Tibial nerve (tissue), 4 donors: ENCODE measurements at regions not wholly inside any gene's neighbourhood (a gene's known extent, or its start where the extent isn't known, plus 50 kb on each side); places are given as distances from the start of the nearest gene placed in this dataset.

Experiments
- DNase-seq, 2 donors: peaks; one replicate each; pipeline ENCODE4 v3.0.0-alpha.2; 2019; ENCODE audit warnings: low spot score in 2 of 2
- H3K27ac ChIP-seq, 4 donors: fragments of 200-600 bp; sonication (generic) in 3 of 4; one replicate each; pipeline ENCODE4 v1.5.1; 2017 to 2019; ENCODE audit warnings: mild to moderate bottlenecking in 1 of 4
- H3K27me3 ChIP-seq, 2 donors: fragments of 200-600 bp; sonication (generic) in 1 of 2; one replicate each; pipeline versions ENCODE4 v1.5.1 to v1.6.0; 2017 to 2019
- H3K36me3 ChIP-seq, 3 donors: fragments of 200-600 bp; sonication (generic); one replicate each; pipeline ENCODE4 v1.5.1; 2018 to 2019
- H3K4me1 ChIP-seq, 4 donors: fragments of 200-600 bp; sonication (generic) in 3 of 4; one replicate each; pipeline ENCODE4 v1.5.1; 2017 to 2019
- H3K4me3 ChIP-seq, 4 donors: fragments of 200-600 bp; sonication (generic) in 3 of 4; one replicate each; pipeline ENCODE4 v1.5.1; 2017 to 2019; ENCODE audit warnings: mild to moderate bottlenecking in 1 of 4, moderate library complexity in 1 of 4
- H3K9me3 ChIP-seq, 4 donors: fragments of 200-600 bp; sonication (generic) in 3 of 4; one replicate each; pipeline ENCODE4 v1.5.1; 2017 to 2019
- CTCF ChIP-seq, 5 experiments: fragments of 200-600 bp in 3 of 5; fragments of 450-650 bp in 2 of 5; sonication (generic) in 3 of 5; IDR thresholded peaks; one replicate each; pipeline ENCODE4 v1.5.1; 2016 to 2019; ENCODE audit warnings: antibody characterized with exemption in 5 of 5, mild to moderate bottlenecking in 3 of 5, moderate library complexity in 2 of 5
- EP300 ChIP-seq, 2 donors: sonication (generic); formaldehyde crosslinking; IDR thresholded peaks; one replicate each; pipeline ENCODE4 v1.6.1; 2017; ENCODE audit warnings: antibody characterized with exemption in 2 of 2, mild to moderate bottlenecking in 1 of 2
- POLR2A ChIP-seq, 2 donors: fragments of 450-650 bp; IDR thresholded peaks; one replicate each; pipeline ENCODE4 v1.6.1; 2017; ENCODE audit warnings: antibody characterized with exemption in 2 of 2, mild to moderate bottlenecking in 2 of 2, moderate library complexity in 2 of 2
- WGBS, 2 donors: methylation state at CpG; one replicate each; pipeline ENCODE4 v1.1.5; 2018; 5-methylcytosine and 5-hydroxymethylcytosine counted together

GRCh38 chr2:240230291-240230931 lies 90.0 kb upstream of the OTOS start:
- Histone ChIP-seq H3K4me3 (no peak overlapping the region), H3K9me3 (peaks cover 0 to 23% (median 0%) of the 10 kb centered on the region in 4 donors), H3K27ac (no peak overlapping the region), H3K36me3 (no peaks in the 10 kb centered on the region), H3K4me1 (peaks cover 0 to 17% (median 3%) of the 10 kb centered on the region in 4 donors), H3K27me3 (no peaks in the 10 kb centered on the region)
- TF ChIP-seq EP300 (IDR thresholded peaks at IDR 0.05) (no peak), CTCF (IDR thresholded peaks at IDR 0.05) (no peak), POLR2A (IDR thresholded peaks at IDR 0.05) (no peak)
- WGBS, 2 donors = 80 to 85% methylated on average over 9 of the region's 9 CpGs
- DNase-seq = no peak

- no peak overlapping the region for H3K4me3 ChIP-seq
- no peaks in the 10 kb centered on the region for H3K36me3 ChIP-seq
- peaks cover 0 to 22% (median 5%) of the 10 kb centered on the region in 4 donors for H3K4me1 ChIP-seq
- H3K9me3 ChIP-seq = peaks cover 0 to 23% (median 0%) of the 10 kb centered on the region in 4 donors
- H3K27ac ChIP-seq = no peak overlapping the region
- TF ChIP-seq EP300 (IDR thresholded peaks at IDR 0.05) (no peak), POLR2A (IDR thresholded peaks at IDR 0.05) (no peak)
- DNase-seq = no peak
- WGBS, 2 donors = 93 to 97% methylated on average over 11 to 12 of the region's 12 CpGs
- H3K27me3 ChIP-seq = no peaks in the 10 kb centered on the region
Measured at GRCh38 chr2:240231838-240232244, 91.4 kb upstream of the OTOS start.

GRCh38 chr2:240232264-240232915 lies 91.9 kb upstream of the OTOS start:
- H3K4me3 ChIP-seq = no peak overlapping the region
- DNase-seq = no peak

DNA sequence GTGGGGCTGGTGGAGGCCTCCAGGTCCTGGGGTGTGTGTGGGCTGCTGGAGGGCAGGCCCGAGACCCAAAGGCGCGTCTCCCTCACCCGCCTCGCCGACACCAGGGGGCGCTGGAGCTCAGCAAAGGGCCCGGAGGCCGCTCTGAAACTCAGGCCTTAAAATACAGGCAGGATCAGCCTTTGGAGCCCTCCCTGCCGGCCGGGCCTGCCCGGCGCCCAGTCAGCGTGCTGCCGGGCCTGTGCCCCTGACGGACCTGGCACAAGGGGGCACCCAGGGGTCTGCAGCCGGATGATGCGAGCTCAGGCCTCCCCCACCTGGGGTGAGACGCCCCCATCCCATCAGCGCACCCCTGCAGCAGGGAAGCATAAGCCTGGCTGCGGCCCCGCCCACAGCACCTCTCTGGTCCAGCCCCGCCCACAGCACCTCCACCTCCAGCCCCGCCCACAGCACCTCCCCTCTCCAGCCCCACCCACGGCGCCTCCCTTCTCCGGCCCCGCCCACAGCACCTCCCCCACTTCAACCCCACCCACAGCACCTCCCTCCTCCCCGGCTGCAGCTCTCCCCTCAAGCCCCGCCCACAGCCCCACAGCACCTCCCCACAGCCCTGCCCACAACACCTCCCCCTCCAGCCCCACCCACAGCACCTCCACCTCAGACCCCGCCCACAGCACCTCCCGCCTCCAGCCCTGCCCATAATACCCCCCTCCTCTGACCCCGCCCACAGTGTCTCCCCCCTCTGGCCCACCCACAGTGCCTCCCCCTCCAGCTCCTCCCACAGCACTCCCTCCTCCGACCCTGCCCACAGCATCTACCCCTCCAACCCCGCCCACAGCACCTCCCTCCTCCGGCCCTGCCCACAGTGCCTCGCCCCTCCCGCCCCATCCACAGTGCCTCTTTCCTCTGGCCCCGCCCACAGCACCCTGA lies 92.8 kb upstream of the OTOS start:
- DNase-seq = peak; percentile 78 to 79
- no peaks in the 10 kb centered on the region for H3K27me3 ChIP-seq
- no peaks in the 10 kb centered on the region for H3K36me3 ChIP-seq
- peak overlapping the region in 3 of 4 donors; percentile 36 to 63 (median 37) for H3K27ac ChIP-seq
- peaks cover 0 to 33% (median 6%) of the 10 kb centered on the region in 4 donors for H3K4me1 ChIP-seq
- WGBS, 2 donors = 3 to 9% methylated on average over 14 to 23 of the region's 39 CpGs
- peaks cover 0 to 19% (median 0%) of the 10 kb centered on the region in 4 donors for H3K9me3 ChIP-seq
- H3K4me3 ChIP-seq = peak overlapping the region in 3 of 4 donors; percentile 11 to 44 (median 18)
- TF ChIP-seq EP300 (IDR thresholded peaks at IDR 0.05) (peak in 1 of 2 donors; percentile 61), CTCF (IDR thresholded peaks at IDR 0.05) (peak; percentile 79 to 98 (median 91)), POLR2A (IDR thresholded peaks at IDR 0.05) (no peak)

More at GRCh38 chr2:240232264-240232915, 91.9 kb upstream of the OTOS start:
- TF ChIP-seq EP300 (IDR thresholded peaks at IDR 0.05) = no peak
- TF ChIP-seq CTCF (IDR thresholded peaks at IDR 0.05) = no peak
- no peak for TF ChIP-seq POLR2A (IDR thresholded peaks at IDR 0.05)
- peaks cover 0 to 23% (median 0%) of the 10 kb centered on the region in 4 donors for H3K9me3 ChIP-seq
- H3K36me3 ChIP-seq = no peaks in the 10 kb centered on the region
- 64 to 79% methylated on average over 22 of the region's 22 CpGs for WGBS, 2 donors
- peaks cover 0 to 27% (median 6%) of the 10 kb centered on the region in 4 donors for H3K4me1 ChIP-seq
- H3K27ac ChIP-seq = peak overlapping the region in 2 of 4 donors; percentile 37 to 63
- H3K27me3 ChIP-seq = no peaks in the 10 kb centered on the region

DNA sequence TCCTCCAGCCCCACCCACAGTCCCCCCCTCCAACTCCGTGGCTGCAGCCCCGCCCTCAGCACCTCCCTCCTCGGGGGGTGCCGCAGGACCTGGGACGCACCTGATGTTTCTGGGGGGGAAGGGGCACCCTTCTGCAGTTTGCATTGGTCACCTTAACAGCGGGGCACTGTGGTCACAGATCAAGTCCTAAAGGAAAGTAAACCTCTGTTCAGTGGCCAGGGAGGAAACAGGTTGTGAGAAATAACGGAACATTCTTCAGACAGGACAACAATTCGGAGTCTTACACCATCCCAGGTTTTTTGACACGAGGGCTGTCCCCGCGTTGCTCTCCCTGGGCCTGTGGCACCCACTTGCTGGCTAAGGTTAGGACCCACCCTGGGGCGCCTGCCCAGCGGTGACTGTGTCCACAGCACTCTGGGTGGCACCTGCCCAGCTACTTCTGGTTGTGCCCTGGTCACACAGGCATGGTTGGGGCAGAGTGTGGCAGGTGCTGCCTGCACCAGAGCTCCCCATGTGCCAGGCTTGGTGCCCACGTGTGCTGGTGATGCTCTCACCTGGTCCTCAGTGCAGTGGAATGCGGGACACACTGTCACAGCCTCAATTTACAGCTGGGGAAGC lies 93.5 kb upstream of the OTOS start:
- Histone ChIP-seq H3K36me3 (no peaks in the 10 kb centered on the region), H3K9me3 (peaks cover 0 to 11% (median 0%) of the 10 kb centered on the region in 4 donors), H3K4me3 (peak overlapping the region in 1 of 4 donors; percentile 44), H3K27me3 (no peaks in the 10 kb centered on the region), H3K27ac (peak overlapping the region in 3 of 4 donors; percentile 36 to 63 (median 37)), H3K4me1 (peaks cover 0 to 33% (median 6%) of the 10 kb centered on the region in 4 donors)
- TF ChIP-seq CTCF (IDR thresholded peaks at IDR 0.05) = no peak
- no peak for TF ChIP-seq POLR2A (IDR thresholded peaks at IDR 0.05)
- no peak for TF ChIP-seq EP300 (IDR thresholded peaks at IDR 0.05)
- WGBS, 2 donors = 31 to 53% methylated on average over 8 to 15 of the region's 15 CpGs
- no peak for DNase-seq
